HCT116 (cell line): ENCODE measurements at regions not wholly inside any gene's neighbourhood (a gene's known extent, or its start where the extent isn't known, plus 50 kb on each side); places are given as distances from the start of the nearest gene placed in this dataset.

Experiments
- CTCF ChIP-seq, 3 experiments: fragments of 200-600 bp in 1 of 3; sonication (generic) in 1 of 3; IDR thresholded peaks in 2 of 3; conservative IDR thresholded peaks in 1 of 3; 2 replicates each; pipeline ENCODE4 v1.5.1; 2012 to 2017; ENCODE audit warnings: low read depth in 2 of 3, low read length in 2 of 3, antibody characterized with exemption in 1 of 3, borderline replicate concordance in 1 of 3, control low read depth in 1 of 3, mild to moderate bottlenecking in 1 of 3, mixed read lengths in 1 of 3, mixed run types in 1 of 3, moderate library complexity in 1 of 3; ENCODE audit not compliant: insufficient read depth in 1 of 3
- JUND ChIP-seq: IDR thresholded peaks from 2 replicates; pipeline ENCODE4 v1.6.1; 2012
- POLR2A ChIP-seq: IDR thresholded peaks from 2 replicates; pipeline ENCODE4 v1.7.0; 2011; ENCODE audit warnings: borderline replicate concordance; ENCODE audit not compliant: insufficient read depth, insufficient read length; ENCODE audit errors: extremely low read depth
- RAD21 ChIP-seq: IDR thresholded peaks from 2 replicates; pipeline ENCODE4 v1.6.1; 2012; ENCODE audit warnings: low read depth, mild to moderate bottlenecking
- REST ChIP-seq: IDR thresholded peaks from 2 replicates; pipeline ENCODE4 v1.6.1; 2012; ENCODE audit warnings: low read depth
- SP1 ChIP-seq: IDR thresholded peaks from 2 replicates; pipeline ENCODE4 v1.6.1; 2012; ENCODE audit warnings: low read depth
- SRF ChIP-seq: IDR thresholded peaks from 2 replicates; pipeline ENCODE4 v1.6.1; 2012; ENCODE audit warnings: low read depth
- TCF7L2 ChIP-seq: IDR thresholded peaks from 2 replicates; pipeline ENCODE4 v1.7.0; 2011; ENCODE audit warnings: borderline replicate concordance, inconsistent platforms; ENCODE audit not compliant: insufficient read depth, insufficient read length; ENCODE audit errors: extremely low read depth
- ZFX ChIP-seq: fragments of 450-650 bp; IDR thresholded peaks from 2 replicates; pipeline ENCODE4 v1.6.1; 2017
- ZNF274 ChIP-seq: fragments of 200-500 bp; sonication (Bioruptor generic); IDR thresholded peaks from 2 replicates; pipeline ENCODE4 v1.6.1; 2014; ENCODE audit warnings: mild to moderate bottlenecking, low read depth, low read length, inconsistent platforms

GRCh38 chrX:6924443-6925077 is 223.0 kb upstream of the STS start:
- TF ChIP-seq TCF7L2 (no peak), SP1 (no peak), REST (no peak), SRF (no peak), ZFX (no peak), CTCF (IDR thresholded peaks at IDR 0.05 in 2 of 3, conservative IDR thresholded peaks at IDR 0.05 in 1 of 3; ENCODE audit: borderline replicate concordance in 1 of 3, insufficient read depth in 1 of 3, low read depth in 2 of 3, low read length in 2 of 3) (no peak), ZNF274 (no peak), JUND (no peak), RAD21 (no peak), POLR2A (no peak)
